ENCODE measurements at regions not wholly inside any gene's neighbourhood (a gene's known extent, or its start where the extent isn't known, plus 50 kb on each side); places are given as distances from the start of the nearest gene placed in this dataset.
A peak's percentile ranks its signal among the peaks of the same experiment; 100 is the strongest.

DNA sequence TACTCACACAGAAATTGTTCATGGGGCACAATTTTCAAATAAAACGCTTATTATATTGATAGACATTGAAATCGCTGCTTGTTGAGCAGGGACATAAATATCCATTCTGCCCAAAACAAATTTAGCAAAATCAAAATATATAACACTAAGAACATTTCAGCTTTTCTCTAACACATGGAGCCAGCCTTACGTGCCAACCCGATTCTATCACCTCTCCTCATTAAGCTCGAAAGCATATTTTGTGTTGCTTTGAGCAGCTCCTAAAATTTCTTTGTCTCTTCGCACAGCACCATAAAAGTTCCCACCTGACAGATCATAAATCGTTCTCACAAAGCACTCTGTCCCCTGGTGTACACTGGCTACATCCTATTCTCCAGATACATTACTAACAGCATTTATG is 1034.4 kb upstream of the KLHL29 start (continued):
- TF ChIP-seq, protein P1, sequence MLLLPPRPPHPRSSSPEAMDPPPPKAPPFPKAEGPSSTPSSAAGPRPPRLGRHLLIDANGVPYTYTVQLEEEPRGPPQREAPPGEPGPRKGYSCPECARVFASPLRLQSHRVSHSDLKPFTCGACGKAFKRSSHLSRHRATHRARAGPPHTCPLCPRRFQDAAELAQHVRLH (CRISPR knock-in tag; IDR thresholded peaks at IDR 0.05; ENCODE audit: borderline replicate concordance, low read depth): no peak
- TF ChIP-seq MAF1 (CRISPR knock-in tag; IDR thresholded peaks at IDR 0.05; ENCODE audit: borderline replicate concordance): no peak

DNA sequence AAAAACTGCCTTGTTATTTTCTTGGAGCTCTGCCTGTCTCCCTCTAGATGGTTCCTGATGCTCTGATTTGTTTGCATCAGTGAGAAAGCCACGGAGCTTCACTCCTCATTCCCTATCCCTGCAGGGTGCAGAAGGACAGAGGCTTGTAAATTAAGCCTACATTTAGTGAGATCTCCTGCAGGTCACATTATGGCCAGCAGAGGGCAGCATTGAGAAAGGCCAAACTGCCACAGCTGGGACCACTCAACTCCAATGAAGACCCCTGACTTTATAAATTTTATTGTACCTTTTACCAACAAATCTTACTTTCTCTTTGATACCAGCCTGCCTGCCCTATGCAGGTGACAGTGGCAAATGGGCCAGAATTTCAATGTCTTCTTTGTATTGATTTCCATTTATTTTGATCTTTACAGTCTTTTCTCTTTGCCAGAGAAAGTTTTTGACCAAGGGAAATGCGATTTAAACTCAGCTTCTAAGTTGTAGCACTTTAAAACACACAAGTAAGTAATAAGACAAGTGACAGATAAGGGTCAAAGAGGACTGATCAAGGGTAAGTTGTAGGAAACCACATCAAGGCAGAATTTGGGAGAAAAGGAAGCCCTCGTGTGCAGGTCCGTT is 1029.1 kb upstream of the KLHL29 start:
- BruUV-seq (replicated peaks): no TSS peak
- Histone ChIP-seq H3K4me2 (ENCODE audit: low read depth, low read length) (no peak overlapping the region), H4K20me1 (ENCODE audit: insufficient read depth, low read length) (no peaks in the 10 kb centered on the region), H3K9me3 (ENCODE audit: low read length) (peaks cover 11% of the 10 kb centered on the region; the same call in 1 of the 2 replicates), H2AFZ (ENCODE audit: low read length) (no peak overlapping the region), H3K79me2 (ENCODE audit: insufficient read depth, low read length) (no peaks in the 10 kb centered on the region), H3K27me3 (ENCODE audit: control insufficient read depth in 1 of 2, insufficient read depth in 2 of 2, low read length in 2 of 2) (no peaks in the 10 kb centered on the region), H3K9ac (ENCODE audit: insufficient read depth, low read depth, low read length) (no peak overlapping the region), H3K27ac (ENCODE audit: extremely low read length, insufficient read depth, low read length) (no peak overlapping the region), H3K36me3 (replicated peaks in 1 of 2; ENCODE audit: control insufficient read depth in 1 of 2, insufficient read depth in 2 of 2, low read length in 2 of 2) (no peaks in the 10 kb centered on the region), H3K4me1 (ENCODE audit: insufficient read depth, low read length) (no peaks in the 10 kb centered on the region), H3K4me3 (replicated peaks in 1 of 3; ENCODE audit: insufficient read depth in 1 of 3, low read depth in 2 of 3, low read length in 3 of 3) (no peak overlapping the region)
- peak; percentile 80 for ATAC-seq
- ChIA-PET POLR2A (no interaction called here), CTCF (ENCODE audit: low intra/inter-chr PET ratio, low total read pairs) (no interaction called here)
- WGBS (ENCODE audit: low lambda C conversion rate): under 1% methylated on average over 4 of the region's 4 CpGs
- in situ Hi-C loops (cut with HindIII; ENCODE audit: extremely low pct_ligation_motif_present, low pct_unique_long_range_greater_than_20kb): no loop called here
- intact Hi-C loops (cut with micrococcal nuclease; ENCODE audit: unreplicated experiment): loop anchor here (5.0 kb wide), 1 partner anchor 1106 kb away; no protein-coding TSS in a partner anchor
- DNase-seq (ENCODE audit: low spot score): peak; percentile 33
- FAIRE-seq: no peak
- no peak for TF ChIP-seq ONECUT2 (CRISPR knock-in tag; IDR thresholded peaks at IDR 0.05)
- TF ChIP-seq FOXJ3 (CRISPR knock-in tag; IDR thresholded peaks at IDR 0.05; ENCODE audit: borderline replicate concordance): no peak
- no peak for TF ChIP-seq ZNF777 (CRISPR knock-in tag; IDR thresholded peaks at IDR 0.05)
- TF ChIP-seq GABPA (IDR thresholded peaks at IDR 0.05; ENCODE audit: low read depth, low read length): no peak
- no peak for TF ChIP-seq GABPA (CRISPR knock-in tag; IDR thresholded peaks at IDR 0.05; ENCODE audit: low read depth)
- TF ChIP-seq STAG1 (CRISPR knock-in tag; IDR thresholded peaks at IDR 0.05): peak; percentile 53
- peak; percentile 40; the same call in 1 of the 2 replicates for TF ChIP-seq SMC3 (IDR thresholded peaks at IDR 0.05; ENCODE audit: low read length)
- peak; percentile 57; the same call in 1 of the 2 replicates for TF ChIP-seq ZBTB7B (CRISPR knock-in tag; IDR thresholded peaks at IDR 0.05)
- TF ChIP-seq CTCF (CRISPR knock-in tag; IDR thresholded peaks at IDR 0.05): peak; percentile 77
- TF ChIP-seq, protein P2, sequence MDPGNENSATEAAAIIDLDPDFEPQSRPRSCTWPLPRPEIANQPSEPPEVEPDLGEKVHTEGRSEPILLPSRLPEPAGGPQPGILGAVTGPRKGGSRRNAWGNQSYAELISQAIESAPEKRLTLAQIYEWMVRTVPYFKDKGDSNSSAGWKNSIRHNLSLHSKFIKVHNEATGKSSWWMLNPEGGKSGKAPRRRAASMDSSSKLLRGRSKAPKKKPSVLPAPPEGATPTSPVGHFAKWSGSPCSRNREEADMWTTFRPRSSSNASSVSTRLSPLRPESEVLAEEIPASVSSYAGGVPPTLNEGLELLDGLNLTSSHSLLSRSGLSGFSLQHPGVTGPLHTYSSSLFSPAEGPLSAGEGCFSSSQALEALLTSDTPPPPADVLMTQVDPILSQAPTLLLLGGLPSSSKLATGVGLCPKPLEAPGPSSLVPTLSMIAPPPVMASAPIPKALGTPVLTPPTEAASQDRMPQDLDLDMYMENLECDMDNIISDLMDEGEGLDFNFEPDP (CRISPR knock-in tag; conservative IDR thresholded peaks at IDR 0.05): 0 out of 2 replicates have a peak, but pooled peaks have one; percentile 16
- TF ChIP-seq, protein P3, sequence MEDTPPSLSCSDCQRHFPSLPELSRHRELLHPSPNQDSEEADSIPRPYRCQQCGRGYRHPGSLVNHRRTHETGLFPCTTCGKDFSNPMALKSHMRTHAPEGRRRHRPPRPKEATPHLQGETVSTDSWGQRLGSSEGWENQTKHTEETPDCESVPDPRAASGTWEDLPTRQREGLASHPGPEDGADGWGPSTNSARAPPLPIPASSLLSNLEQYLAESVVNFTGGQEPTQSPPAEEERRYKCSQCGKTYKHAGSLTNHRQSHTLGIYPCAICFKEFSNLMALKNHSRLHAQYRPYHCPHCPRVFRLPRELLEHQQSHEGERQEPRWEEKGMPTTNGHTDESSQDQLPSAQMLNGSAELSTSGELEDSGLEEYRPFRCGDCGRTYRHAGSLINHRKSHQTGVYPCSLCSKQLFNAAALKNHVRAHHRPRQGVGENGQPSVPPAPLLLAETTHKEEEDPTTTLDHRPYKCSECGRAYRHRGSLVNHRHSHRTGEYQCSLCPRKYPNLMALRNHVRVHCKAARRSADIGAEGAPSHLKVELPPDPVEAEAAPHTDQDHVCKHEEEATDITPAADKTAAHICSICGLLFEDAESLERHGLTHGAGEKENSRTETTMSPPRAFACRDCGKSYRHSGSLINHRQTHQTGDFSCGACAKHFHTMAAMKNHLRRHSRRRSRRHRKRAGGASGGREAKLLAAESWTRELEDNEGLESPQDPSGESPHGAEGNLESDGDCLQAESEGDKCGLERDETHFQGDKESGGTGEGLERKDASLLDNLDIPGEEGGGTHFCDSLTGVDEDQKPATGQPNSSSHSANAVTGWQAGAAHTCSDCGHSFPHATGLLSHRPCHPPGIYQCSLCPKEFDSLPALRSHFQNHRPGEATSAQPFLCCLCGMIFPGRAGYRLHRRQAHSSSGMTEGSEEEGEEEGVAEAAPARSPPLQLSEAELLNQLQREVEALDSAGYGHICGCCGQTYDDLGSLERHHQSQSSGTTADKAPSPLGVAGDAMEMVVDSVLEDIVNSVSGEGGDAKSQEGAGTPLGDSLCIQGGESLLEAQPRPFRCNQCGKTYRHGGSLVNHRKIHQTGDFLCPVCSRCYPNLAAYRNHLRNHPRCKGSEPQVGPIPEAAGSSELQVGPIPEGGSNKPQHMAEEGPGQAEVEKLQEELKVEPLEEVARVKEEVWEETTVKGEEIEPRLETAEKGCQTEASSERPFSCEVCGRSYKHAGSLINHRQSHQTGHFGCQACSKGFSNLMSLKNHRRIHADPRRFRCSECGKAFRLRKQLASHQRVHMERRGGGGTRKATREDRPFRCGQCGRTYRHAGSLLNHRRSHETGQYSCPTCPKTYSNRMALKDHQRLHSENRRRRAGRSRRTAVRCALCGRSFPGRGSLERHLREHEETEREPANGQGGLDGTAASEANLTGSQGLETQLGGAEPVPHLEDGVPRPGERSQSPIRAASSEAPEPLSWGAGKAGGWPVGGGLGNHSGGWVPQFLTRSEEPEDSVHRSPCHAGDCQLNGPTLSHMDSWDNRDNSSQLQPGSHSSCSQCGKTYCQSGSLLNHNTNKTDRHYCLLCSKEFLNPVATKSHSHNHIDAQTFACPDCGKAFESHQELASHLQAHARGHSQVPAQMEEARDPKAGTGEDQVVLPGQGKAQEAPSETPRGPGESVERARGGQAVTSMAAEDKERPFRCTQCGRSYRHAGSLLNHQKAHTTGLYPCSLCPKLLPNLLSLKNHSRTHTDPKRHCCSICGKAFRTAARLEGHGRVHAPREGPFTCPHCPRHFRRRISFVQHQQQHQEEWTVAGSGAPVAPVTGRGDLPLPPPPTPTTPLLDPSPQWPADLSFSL (CRISPR knock-in tag; IDR thresholded peaks at IDR 0.05): no peak
- no peak for TF ChIP-seq SIN3B (IDR thresholded peaks at IDR 0.05; ENCODE audit: low read length)

Measured in HepG2 (cell line).